ENCODE measurements at regions not wholly inside any gene's neighbourhood (a gene's known extent, or its start where the extent isn't known, plus 50 kb on each side); places are given as distances from the start of the nearest gene placed in this dataset.

DNA sequence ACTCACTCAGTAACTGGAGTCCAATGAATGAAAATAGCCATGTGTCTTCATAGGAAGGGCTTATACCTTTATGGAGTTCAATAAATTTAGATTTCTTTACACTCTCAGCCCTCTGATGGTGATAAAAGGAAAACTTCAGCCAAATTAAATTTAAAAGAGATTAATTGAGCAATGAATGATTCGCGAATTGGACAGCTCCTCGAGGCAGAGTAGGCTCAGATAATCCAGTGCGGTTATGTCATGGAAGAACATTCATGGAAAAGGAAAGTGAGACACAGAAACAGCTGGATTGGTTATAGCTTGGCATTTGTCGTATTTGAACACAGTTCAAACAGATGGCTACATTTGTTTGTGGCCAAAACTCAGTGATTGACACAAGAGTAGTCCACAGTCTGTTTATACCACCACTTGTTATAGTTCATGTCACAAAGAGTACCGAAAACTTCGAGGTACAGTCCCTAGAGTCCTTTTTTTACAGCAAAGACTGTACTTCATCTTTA, 54.6 kb upstream of the TACR3 start:
- Histone ChIP-seq H3K4me3 (ENCODE audit: low read depth in 1 of 5, low read length in 5 of 5) (no peak overlapping the region), H3K27ac (ENCODE audit: low read depth, low read length) (no peak overlapping the region), H3K9me3 (ENCODE audit: control insufficient read depth in 5 of 5, low read length in 5 of 5) (no peaks in the 10 kb centered on the region), H3K27me3 (ENCODE audit: control insufficient read depth in 5 of 5, insufficient read depth in 4 of 5, low read length in 5 of 5) (no peaks in the 10 kb centered on the region), H3K9ac (ENCODE audit: low read length in 5 of 5) (no peak overlapping the region), H3K4me1 (ENCODE audit: control insufficient read depth in 5 of 5, insufficient read depth in 5 of 5, low read length in 5 of 5) (no peaks in the 10 kb centered on the region), H3K36me3 (ENCODE audit: control insufficient read depth in 5 of 5, insufficient read depth in 5 of 5, low read length in 5 of 5) (no peaks in the 10 kb centered on the region)

- Histone ChIP-seq H3K4me1 (ENCODE audit: control insufficient read depth in 5 of 5, insufficient read depth in 5 of 5, low read length in 5 of 5) (no peaks in the 10 kb centered on the region), H3K4me3 (ENCODE audit: low read depth in 1 of 5, low read length in 5 of 5) (no peak overlapping the region), H3K27me3 (ENCODE audit: control insufficient read depth in 5 of 5, insufficient read depth in 4 of 5, low read length in 5 of 5) (no peaks in the 10 kb centered on the region), H3K36me3 (ENCODE audit: control insufficient read depth in 5 of 5, insufficient read depth in 5 of 5, low read length in 5 of 5) (no peaks in the 10 kb centered on the region), H3K27ac (ENCODE audit: low read depth, low read length) (no peak overlapping the region), H3K9me3 (ENCODE audit: control insufficient read depth in 5 of 5, low read length in 5 of 5) (no peaks in the 10 kb centered on the region), H3K9ac (ENCODE audit: low read length in 5 of 5) (no peak overlapping the region)
Observed at GRCh38 chr4:103773691-103774231, 54.0 kb upstream of the TACR3 start.

Measured in subcutaneous abdominal adipose tissue (tissue), 5 donors.